HCT116 (cell line): ENCODE measurements at regions not wholly inside any gene's neighbourhood (a gene's known extent, or its start where the extent isn't known, plus 50 kb on each side); places are given as distances from the start of the nearest gene placed in this dataset.

Source experiments
- EGR1 ChIP-seq: IDR thresholded peaks from 2 replicates; pipeline ENCODE4 v1.6.1; 2012; ENCODE audit warnings: low read depth
- ELF1 ChIP-seq: IDR thresholded peaks from 2 replicates; pipeline ENCODE4 v1.6.1; 2012; ENCODE audit warnings: low read depth, borderline replicate concordance
- EZH2 ChIP-seq: fragments of 200-600 bp; sonication (generic); IDR thresholded peaks from 2 replicates; pipeline ENCODE4 v1.6.1; 2017; ENCODE audit warnings: antibody characterized with exemption, mixed run types
- FOSL1 ChIP-seq: IDR thresholded peaks from 2 replicates; pipeline ENCODE4 v1.6.1; 2012; ENCODE audit warnings: low read depth
- POLR2A ChIP-seq: IDR thresholded peaks from 2 replicates; pipeline ENCODE4 v1.7.0; 2011; ENCODE audit warnings: borderline replicate concordance; ENCODE audit not compliant: insufficient read depth, insufficient read length; ENCODE audit errors: extremely low read depth
- POLR2AphosphoS5 ChIP-seq: IDR thresholded peaks from 2 replicates; pipeline ENCODE4 v1.6.1; 2011; ENCODE audit warnings: mild to moderate bottlenecking, low read depth, low read length, moderate library complexity
- ZFX ChIP-seq: fragments of 450-650 bp; IDR thresholded peaks from 2 replicates; pipeline ENCODE4 v1.6.1; 2017
- TF ChIP-seq, protein P1 (sequence below), 3 experiments: fragments of 200-600 bp in 1 of 3; sonication (generic) in 1 of 3; IDR thresholded peaks in 2 of 3; conservative IDR thresholded peaks in 1 of 3; 2 replicates each; pipeline ENCODE4 v1.5.1; 2012 to 2017; ENCODE audit warnings: low read depth in 2 of 3, low read length in 2 of 3, antibody characterized with exemption in 1 of 3, borderline replicate concordance in 1 of 3, control low read depth in 1 of 3, mild to moderate bottlenecking in 1 of 3, mixed read lengths in 1 of 3, mixed run types in 1 of 3, moderate library complexity in 1 of 3; ENCODE audit not compliant: insufficient read depth in 1 of 3
- TF ChIP-seq, protein P2 (sequence below): IDR thresholded peaks from 2 replicates; pipeline ENCODE4 v1.6.1; 2012; ENCODE audit warnings: low read depth

DNA sequence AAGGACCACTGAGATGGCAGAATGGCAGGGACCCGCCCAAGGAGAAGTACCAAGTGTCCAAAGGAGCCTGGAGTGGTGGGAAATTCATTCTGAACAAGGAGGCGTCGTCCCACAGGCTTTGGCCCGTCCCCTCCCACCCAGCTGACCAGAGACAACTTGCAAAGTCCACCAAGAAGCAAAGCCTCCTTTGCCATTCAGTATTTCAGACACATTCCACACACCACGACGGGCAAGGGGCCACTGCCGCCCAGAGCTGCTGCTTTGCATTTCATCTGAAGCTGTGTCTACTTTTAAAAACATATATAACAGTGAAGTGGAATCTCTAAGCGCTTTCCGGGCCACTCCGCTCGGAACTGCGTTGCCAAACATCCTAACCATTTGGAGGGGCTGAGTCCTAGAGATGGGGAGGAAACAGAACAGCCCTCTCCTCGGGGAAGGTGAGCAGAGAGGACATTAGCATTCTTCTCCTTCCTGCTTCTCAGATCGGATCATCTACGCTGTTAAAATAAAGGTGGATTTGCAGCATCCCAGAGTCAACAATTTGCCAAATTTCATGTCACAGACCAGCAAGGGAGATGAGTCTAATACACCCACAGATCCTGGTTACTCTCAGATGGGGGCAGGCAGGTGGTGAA lies 89.0 kb upstream of the ZNF507 start:
- TF ChIP-seq EGR1 (no peak), FOSL1 (no peak), EZH2 (no peak), ELF1 (no peak), POLR2AphosphoS5 (no peak), POLR2A (no peak), ZFX (no peak)
- TF ChIP-seq, protein P1, sequence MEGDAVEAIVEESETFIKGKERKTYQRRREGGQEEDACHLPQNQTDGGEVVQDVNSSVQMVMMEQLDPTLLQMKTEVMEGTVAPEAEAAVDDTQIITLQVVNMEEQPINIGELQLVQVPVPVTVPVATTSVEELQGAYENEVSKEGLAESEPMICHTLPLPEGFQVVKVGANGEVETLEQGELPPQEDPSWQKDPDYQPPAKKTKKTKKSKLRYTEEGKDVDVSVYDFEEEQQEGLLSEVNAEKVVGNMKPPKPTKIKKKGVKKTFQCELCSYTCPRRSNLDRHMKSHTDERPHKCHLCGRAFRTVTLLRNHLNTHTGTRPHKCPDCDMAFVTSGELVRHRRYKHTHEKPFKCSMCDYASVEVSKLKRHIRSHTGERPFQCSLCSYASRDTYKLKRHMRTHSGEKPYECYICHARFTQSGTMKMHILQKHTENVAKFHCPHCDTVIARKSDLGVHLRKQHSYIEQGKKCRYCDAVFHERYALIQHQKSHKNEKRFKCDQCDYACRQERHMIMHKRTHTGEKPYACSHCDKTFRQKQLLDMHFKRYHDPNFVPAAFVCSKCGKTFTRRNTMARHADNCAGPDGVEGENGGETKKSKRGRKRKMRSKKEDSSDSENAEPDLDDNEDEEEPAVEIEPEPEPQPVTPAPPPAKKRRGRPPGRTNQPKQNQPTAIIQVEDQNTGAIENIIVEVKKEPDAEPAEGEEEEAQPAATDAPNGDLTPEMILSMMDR (IDR thresholded peaks at IDR 0.05 in 2 of 3, conservative IDR thresholded peaks at IDR 0.05 in 1 of 3; ENCODE audit: borderline replicate concordance in 1 of 3, insufficient read depth in 1 of 3, low read depth in 2 of 3, low read length in 2 of 3): no peak
- TF ChIP-seq, protein P2, sequence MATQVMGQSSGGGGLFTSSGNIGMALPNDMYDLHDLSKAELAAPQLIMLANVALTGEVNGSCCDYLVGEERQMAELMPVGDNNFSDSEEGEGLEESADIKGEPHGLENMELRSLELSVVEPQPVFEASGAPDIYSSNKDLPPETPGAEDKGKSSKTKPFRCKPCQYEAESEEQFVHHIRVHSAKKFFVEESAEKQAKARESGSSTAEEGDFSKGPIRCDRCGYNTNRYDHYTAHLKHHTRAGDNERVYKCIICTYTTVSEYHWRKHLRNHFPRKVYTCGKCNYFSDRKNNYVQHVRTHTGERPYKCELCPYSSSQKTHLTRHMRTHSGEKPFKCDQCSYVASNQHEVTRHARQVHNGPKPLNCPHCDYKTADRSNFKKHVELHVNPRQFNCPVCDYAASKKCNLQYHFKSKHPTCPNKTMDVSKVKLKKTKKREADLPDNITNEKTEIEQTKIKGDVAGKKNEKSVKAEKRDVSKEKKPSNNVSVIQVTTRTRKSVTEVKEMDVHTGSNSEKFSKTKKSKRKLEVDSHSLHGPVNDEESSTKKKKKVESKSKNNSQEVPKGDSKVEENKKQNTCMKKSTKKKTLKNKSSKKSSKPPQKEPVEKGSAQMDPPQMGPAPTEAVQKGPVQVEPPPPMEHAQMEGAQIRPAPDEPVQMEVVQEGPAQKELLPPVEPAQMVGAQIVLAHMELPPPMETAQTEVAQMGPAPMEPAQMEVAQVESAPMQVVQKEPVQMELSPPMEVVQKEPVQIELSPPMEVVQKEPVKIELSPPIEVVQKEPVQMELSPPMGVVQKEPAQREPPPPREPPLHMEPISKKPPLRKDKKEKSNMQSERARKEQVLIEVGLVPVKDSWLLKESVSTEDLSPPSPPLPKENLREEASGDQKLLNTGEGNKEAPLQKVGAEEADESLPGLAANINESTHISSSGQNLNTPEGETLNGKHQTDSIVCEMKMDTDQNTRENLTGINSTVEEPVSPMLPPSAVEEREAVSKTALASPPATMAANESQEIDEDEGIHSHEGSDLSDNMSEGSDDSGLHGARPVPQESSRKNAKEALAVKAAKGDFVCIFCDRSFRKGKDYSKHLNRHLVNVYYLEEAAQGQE: no peak
